HepG2 (cell line): ENCODE measurements at regions not wholly inside any gene's neighbourhood (a gene's known extent, or its start where the extent isn't known, plus 50 kb on each side); places are given as distances from the start of the nearest gene placed in this dataset.
"Not testable (repeated sequence)": the region's sequence is repeated elsewhere in the genome, so short reads cannot be mapped to it uniquely, and the experiment has no call there.

Source experiments
- ATAC-seq: fragments of 200-7000 bp; cut with Tn5 transposase; 3 replicates; pipeline ENCODE4 v1.9.1; 2020; ENCODE audit warnings: mild to moderate bottlenecking, moderate library complexity
- BruUV-seq: library from RNA; stranded (reverse); fragments of 400-500 nt; replicated peaks from 2 replicates; lab custom pipeline; 2021; lab: Mats Ljungman, UMichigan
- CTCF ChIA-PET: fragments of 300-600 bp; formaldehyde crosslinking; extraction: SDS; loops from one replicate; lab custom pipeline; 2021; ENCODE audit warnings: low total read pairs, inconsistent platforms, low intra/inter-chr PET ratio; lab: Yijun Ruan, JAX
- POLR2A ChIA-PET: fragments of 350-600 bp; sonication (Branson Sonifier 250); formaldehyde crosslinking; loops from one replicate; lab custom pipeline; 2020; ENCODE audit warnings: antibody characterized with exemption, inconsistent platforms; lab: Yijun Ruan, JAX
- DNase-seq: peaks from one replicate; pipeline ENCODE4 v3.0.0-alpha.2; 2015; ENCODE audit warnings: low spot score
- FAIRE-seq: peaks from 3 replicates; lab custom pipeline; 2011; peaks lifted over from hg19 to GRCh38; lab: Jason Lieb, UNC
- H2AFZ ChIP-seq: one replicate; pipeline ENCODE4 v1.6.1; 2011; ENCODE audit warnings: low read length, inconsistent platforms
- H3K27ac ChIP-seq: fragments of 300-600 bp; 3 replicates; pipeline ENCODE4 v1.8.0; 2011; ENCODE audit warnings: mixed run types, mild to moderate bottlenecking, mixed read lengths, low read length, inconsistent platforms; ENCODE audit not compliant: insufficient read depth; ENCODE audit errors: extremely low read length
- H3K27me3 ChIP-seq, 2 experiments: fragments of 200-600 bp in 1 of 2; 2 replicates in 1 of 2; 3 replicates in 1 of 2; pipeline versions ENCODE4 v1.6.0 to v1.8.0; 2011; ENCODE audit warnings: low read length in 2 of 2, mild to moderate bottlenecking in 2 of 2, moderate library complexity in 2 of 2, inconsistent platforms in 1 of 2; ENCODE audit not compliant: insufficient read depth in 2 of 2, control insufficient read depth in 1 of 2
- H3K36me3 ChIP-seq, 2 experiments: fragments of 200-600 bp in 1 of 2; replicated peaks in 1 of 2; 2 replicates in 1 of 2; 3 replicates in 1 of 2; pipeline versions ENCODE4 v1.5.1 to v1.8.0; 2011; ENCODE audit warnings: low read length in 2 of 2, inconsistent platforms in 1 of 2; ENCODE audit not compliant: insufficient read depth in 2 of 2, control insufficient read depth in 1 of 2
- H3K4me1 ChIP-seq: 2 replicates; pipeline ENCODE4 v1.5.1; 2012; ENCODE audit warnings: low read length, inconsistent platforms; ENCODE audit not compliant: insufficient read depth
- H3K4me2 ChIP-seq: 2 replicates; pipeline ENCODE4 v1.6.0; 2011; ENCODE audit warnings: low read depth, low read length, inconsistent platforms
- H3K4me3 ChIP-seq, 3 experiments: fragments of 200-600 bp in 1 of 3; sonication (generic), shearing (Covaris generic) in 1 of 3; replicated peaks in 1 of 3; 2 replicates each; pipeline ENCODE4 v1.5.1; 2011 to 2016; ENCODE audit warnings: low read length in 3 of 3, inconsistent platforms in 2 of 3, low read depth in 2 of 3, mild to moderate bottlenecking in 2 of 3, control low read depth in 1 of 3, mixed read lengths in 1 of 3; ENCODE audit not compliant: insufficient read depth in 1 of 3
- H3K79me2 ChIP-seq: one replicate; pipeline ENCODE4 v1.6.1; 2011; ENCODE audit warnings: low read length, inconsistent platforms; ENCODE audit not compliant: insufficient read depth
- H3K9ac ChIP-seq: 2 replicates; pipeline ENCODE4 v1.6.0; 2011; ENCODE audit warnings: mild to moderate bottlenecking, low read depth, low read length, inconsistent platforms; ENCODE audit not compliant: insufficient read depth
- H3K9me3 ChIP-seq: 2 replicates; pipeline ENCODE4 v1.5.1; 2012; ENCODE audit warnings: mild to moderate bottlenecking, low read length
- H4K20me1 ChIP-seq: 2 replicates; pipeline ENCODE4 v1.6.0; 2011; ENCODE audit warnings: inconsistent platforms, mild to moderate bottlenecking, low read length, moderate library complexity; ENCODE audit not compliant: insufficient read depth
- CHCHD3 ChIP-seq: sonication (generic); formaldehyde crosslinking; IDR thresholded peaks from 2 replicates; pipeline ENCODE4 v1.8.0; 2022; ENCODE audit warnings: mild to moderate bottlenecking, missing genetic modification reagents, moderate library complexity
- MIXL1 ChIP-seq: IDR thresholded peaks from 2 replicates; pipeline ENCODE4 v1.6.1; 2016
- NFE2L2 ChIP-seq: fragments of 150-350 bp; IDR thresholded peaks from 2 replicates; pipeline ENCODE4 v1.6.1; 2014; ENCODE audit warnings: low read length
- ZFP36L2 ChIP-seq: sonication (generic); formaldehyde crosslinking; IDR thresholded peaks from 2 replicates; pipeline ENCODE4 v1.4.0; 2020; ENCODE audit warnings: missing genetic modification reagents
- ZFP41 ChIP-seq: sonication (generic); formaldehyde crosslinking; IDR thresholded peaks from 2 replicates; pipeline ENCODE4 v1.4.0; 2020; ENCODE audit warnings: mild to moderate bottlenecking, missing genetic modification reagents, borderline replicate concordance
- WGBS: methylation state at CpG from one replicate; pipeline ENCODE4 v1.1.6; 2017; ENCODE audit warnings: low lambda C conversion rate; 5-methylcytosine and 5-hydroxymethylcytosine counted together
- in situ Hi-C: cut with HindIII; loops from 2 replicates; pipeline ENCODE4 v1.10.0; 2017; ENCODE audit warnings: low pct_unique_long_range_greater_than_20kb; ENCODE audit not compliant: extremely low pct_ligation_motif_present
- intact Hi-C: fragments of 100-400 bp; cut with micrococcal nuclease; formaldehyde crosslinking; loops from one replicate; pipeline ENCODE4 v1.10.0; 2022; ENCODE audit not compliant: unreplicated experiment
- TF ChIP-seq, protein P1 (sequence below), 2 experiments: fragments of 450-650 bp in 1 of 2; sonication (generic) in 1 of 2; formaldehyde crosslinking in 1 of 2; IDR thresholded peaks; 2 replicates each; pipeline versions ENCODE4 v1.6.1 to v1.8.0; 2016 to 2022; ENCODE audit warnings: antibody characterized with exemption in 1 of 2, mild to moderate bottlenecking in 1 of 2, missing genetic modification reagents in 1 of 2
- TF ChIP-seq, protein P2 (sequence below): sonication (generic); formaldehyde crosslinking; IDR thresholded peaks from 2 replicates; pipeline ENCODE4 v1.8.1; 2022; ENCODE audit warnings: low read depth, mild to moderate bottlenecking, missing genetic modification reagents

DNA sequence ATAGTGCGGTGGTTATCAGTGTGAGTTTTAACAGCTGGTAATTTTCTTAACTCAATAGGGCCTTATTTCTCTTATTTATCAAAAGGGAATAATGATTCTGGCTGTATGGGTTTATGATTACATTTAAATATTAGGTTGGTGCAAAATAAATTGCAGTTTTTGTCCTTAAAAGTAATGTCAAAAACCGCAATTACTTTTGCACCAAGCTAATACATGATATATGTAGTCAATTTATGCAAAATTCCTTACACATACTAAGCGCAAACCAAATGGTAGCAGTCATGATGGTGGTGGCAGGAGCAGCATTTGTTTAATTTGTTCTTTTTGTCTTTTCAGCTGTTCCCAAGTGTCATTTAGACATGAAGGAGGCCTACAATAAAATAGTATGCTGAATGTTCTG lies 1777.1 kb downstream of the OLFM4 start:
- ChIA-PET CTCF (no interaction called here), POLR2A (no interaction called here)
- H3K36me3 ChIP-seq, result no peaks in the 10 kb centered on the region
- H3K4me3 ChIP-seq, result no peak overlapping the region
- no peak overlapping the region for H3K4me2 ChIP-seq
- no peaks in the 10 kb centered on the region for H3K4me1 ChIP-seq
- 21% methylated on average over 3 of the region's 3 CpGs for WGBS
- in situ Hi-C loops, result no loop called here
- H4K20me1 ChIP-seq, result no peaks in the 10 kb centered on the region
- intact Hi-C loops, result no loop called here
- no peak overlapping the region for H3K27ac ChIP-seq
- no peak for DNase-seq
- no peaks in the 10 kb centered on the region for H3K27me3 ChIP-seq
- peaks cover 52% of the 10 kb centered on the region for H3K9me3 ChIP-seq
- H3K79me2 ChIP-seq, result no peaks in the 10 kb centered on the region
- FAIRE-seq, result no peak
- TF ChIP-seq NFE2L2, result no peak
- TF ChIP-seq MIXL1 (CRISPR knock-in tag), result no peak
- no peak for TF ChIP-seq CHCHD3
- TF ChIP-seq, protein P1, sequence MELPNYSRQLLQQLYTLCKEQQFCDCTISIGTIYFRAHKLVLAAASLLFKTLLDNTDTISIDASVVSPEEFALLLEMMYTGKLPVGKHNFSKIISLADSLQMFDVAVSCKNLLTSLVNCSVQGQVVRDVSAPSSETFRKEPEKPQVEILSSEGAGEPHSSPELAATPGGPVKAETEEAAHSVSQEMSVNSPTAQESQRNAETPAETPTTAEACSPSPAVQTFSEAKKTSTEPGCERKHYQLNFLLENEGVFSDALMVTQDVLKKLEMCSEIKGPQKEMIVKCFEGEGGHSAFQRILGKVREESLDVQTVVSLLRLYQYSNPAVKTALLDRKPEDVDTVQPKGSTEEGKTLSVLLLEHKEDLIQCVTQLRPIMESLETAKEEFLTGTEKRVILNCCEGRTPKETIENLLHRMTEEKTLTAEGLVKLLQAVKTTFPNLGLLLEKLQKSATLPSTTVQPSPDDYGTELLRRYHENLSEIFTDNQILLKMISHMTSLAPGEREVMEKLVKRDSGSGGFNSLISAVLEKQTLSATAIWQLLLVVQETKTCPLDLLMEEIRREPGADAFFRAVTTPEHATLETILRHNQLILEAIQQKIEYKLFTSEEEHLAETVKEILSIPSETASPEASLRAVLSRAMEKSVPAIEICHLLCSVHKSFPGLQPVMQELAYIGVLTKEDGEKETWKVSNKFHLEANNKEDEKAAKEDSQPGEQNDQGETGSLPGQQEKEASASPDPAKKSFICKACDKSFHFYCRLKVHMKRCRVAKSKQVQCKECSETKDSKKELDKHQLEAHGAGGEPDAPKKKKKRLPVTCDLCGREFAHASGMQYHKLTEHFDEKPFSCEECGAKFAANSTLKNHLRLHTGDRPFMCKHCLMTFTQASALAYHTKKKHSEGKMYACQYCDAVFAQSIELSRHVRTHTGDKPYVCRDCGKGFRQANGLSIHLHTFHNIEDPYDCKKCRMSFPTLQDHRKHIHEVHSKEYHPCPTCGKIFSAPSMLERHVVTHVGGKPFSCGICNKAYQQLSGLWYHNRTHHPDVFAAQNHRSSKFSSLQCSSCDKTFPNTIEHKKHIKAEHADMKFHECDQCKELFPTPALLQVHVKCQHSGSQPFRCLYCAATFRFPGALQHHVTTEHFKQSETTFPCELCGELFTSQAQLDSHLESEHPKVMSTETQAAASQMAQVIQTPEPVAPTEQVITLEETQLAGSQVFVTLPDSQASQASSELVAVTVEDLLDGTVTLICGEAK (IDR thresholded peaks at IDR 0.05), result peak; percentile 82
- TF ChIP-seq, protein P1 (CRISPR knock-in tag; IDR thresholded peaks at IDR 0.05), result no peak
- no peak for TF ChIP-seq ZFP41 (CRISPR knock-in tag)
- no peak for TF ChIP-seq ZFP36L2 (CRISPR knock-in tag)
- TF ChIP-seq, protein P2, sequence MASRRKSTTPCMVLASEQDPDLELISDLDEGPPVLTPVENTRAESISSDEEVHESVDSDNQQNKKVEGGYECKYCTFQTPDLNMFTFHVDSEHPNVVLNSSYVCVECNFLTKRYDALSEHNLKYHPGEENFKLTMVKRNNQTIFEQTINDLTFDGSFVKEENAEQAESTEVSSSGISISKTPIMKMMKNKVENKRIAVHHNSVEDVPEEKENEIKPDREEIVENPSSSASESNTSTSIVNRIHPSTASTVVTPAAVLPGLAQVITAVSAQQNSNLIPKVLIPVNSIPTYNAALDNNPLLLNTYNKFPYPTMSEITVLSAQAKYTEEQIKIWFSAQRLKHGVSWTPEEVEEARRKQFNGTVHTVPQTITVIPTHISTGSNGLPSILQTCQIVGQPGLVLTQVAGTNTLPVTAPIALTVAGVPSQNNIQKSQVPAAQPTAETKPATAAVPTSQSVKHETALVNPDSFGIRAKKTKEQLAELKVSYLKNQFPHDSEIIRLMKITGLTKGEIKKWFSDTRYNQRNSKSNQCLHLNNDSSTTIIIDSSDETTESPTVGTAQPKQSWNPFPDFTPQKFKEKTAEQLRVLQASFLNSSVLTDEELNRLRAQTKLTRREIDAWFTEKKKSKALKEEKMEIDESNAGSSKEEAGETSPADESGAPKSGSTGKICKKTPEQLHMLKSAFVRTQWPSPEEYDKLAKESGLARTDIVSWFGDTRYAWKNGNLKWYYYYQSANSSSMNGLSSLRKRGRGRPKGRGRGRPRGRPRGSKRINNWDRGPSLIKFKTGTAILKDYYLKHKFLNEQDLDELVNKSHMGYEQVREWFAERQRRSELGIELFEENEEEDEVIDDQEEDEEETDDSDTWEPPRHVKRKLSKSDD (CRISPR knock-in tag), result no peak
- ATAC-seq, result no peak
- H2AFZ ChIP-seq, result no peak overlapping the region
- H3K9ac ChIP-seq, result no peak overlapping the region
- BruUV-seq, result no TSS peak

DNA sequence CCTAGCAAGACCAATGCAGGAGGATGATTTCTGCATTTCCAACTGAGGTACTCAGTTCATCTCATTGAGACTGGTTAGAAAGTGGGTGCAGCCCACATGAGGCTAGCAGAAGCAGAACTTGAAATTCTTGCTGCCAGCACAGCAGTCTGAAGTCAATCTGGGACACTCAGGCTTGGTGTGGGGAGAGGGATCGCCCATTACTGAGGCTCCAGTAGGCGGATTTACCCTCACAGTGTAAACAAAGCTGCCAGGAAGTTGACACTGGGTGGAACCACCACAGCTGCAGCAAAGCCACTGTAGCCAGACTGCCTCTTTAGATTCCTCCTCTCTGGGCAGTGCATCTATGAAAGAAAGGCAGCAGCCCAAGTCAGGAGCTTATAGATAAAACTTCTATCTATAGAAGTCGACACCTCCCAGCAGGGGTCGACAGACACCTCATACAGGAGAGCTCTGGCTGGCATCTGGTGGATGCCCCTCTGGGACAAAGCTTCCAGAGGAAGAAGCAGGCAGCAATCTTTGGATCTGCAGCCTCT lies 1793.4 kb downstream of the OLFM4 start:
- H3K36me3 ChIP-seq, H2AFZ ChIP-seq, H3K79me2 ChIP-seq, H3K27ac ChIP-seq, ATAC-seq, H4K20me1 ChIP-seq, FAIRE-seq, H3K4me1 ChIP-seq, H3K9ac ChIP-seq, H3K4me2 ChIP-seq, DNase-seq, BruUV-seq, POLR2A ChIA-PET, H3K27me3 ChIP-seq, in situ Hi-C loops, intact Hi-C loops, CTCF ChIA-PET, H3K4me3 ChIP-seq: not testable (repeated sequence)
- H3K9me3 ChIP-seq, result peaks cover 68% of the 10 kb centered on the region
- WGBS, result 6% methylated on average over 3 of the region's 4 CpGs
